Peyer's patch (tissue), 4 donors: ENCODE measurements at regions not wholly inside any gene's neighbourhood (a gene's known extent, or its start where the extent isn't known, plus 50 kb on each side); places are given as distances from the start of the nearest gene placed in this dataset.

Source experiments
- DNase-seq, 3 donors: peaks; one replicate each; pipeline ENCODE4 v3.0.0-alpha.2; 2017 to 2019
- H3K27ac ChIP-seq, 4 donors: fragments of 200-600 bp; sonication (generic); one replicate each; pipeline ENCODE4 v1.5.1; 2016 to 2019
- H3K27me3 ChIP-seq, 2 donors: fragments of 200-600 bp; sonication (generic); one replicate each; pipeline ENCODE4 v1.5.1; 2019
- H3K36me3 ChIP-seq, 3 donors: fragments of 200-600 bp; sonication (generic); one replicate each; pipeline ENCODE4 v1.5.1; 2016 to 2019
- H3K4me1 ChIP-seq, 4 donors: fragments of 200-600 bp; sonication (generic); one replicate each; pipeline ENCODE4 v1.5.1; 2016 to 2019
- H3K4me3 ChIP-seq, 4 donors: fragments of 200-600 bp; sonication (generic); 1 replicate in 3 of 4; 2 replicates in 1 of 4; pipeline ENCODE4 v1.5.1; 2016 to 2019; ENCODE audit warnings: mild to moderate bottlenecking in 1 of 4
- H3K9me3 ChIP-seq, 4 donors: fragments of 200-600 bp; sonication (generic); one replicate each; pipeline ENCODE4 v1.5.1; 2016 to 2019; ENCODE audit warnings: mild to moderate bottlenecking in 1 of 4
- CTCF ChIP-seq, 6 experiments: fragments of 450-650 bp in 4 of 6; fragments of 200-600 bp in 2 of 6; sonication (generic) in 1 of 6; IDR thresholded peaks; one replicate each; pipeline ENCODE4 v1.5.1; 2017 to 2019; ENCODE audit warnings: antibody characterized with exemption in 6 of 6, mild to moderate bottlenecking in 3 of 6, moderate library complexity in 1 of 6
- POLR2A ChIP-seq, 2 donors: fragments of 450-650 bp; IDR thresholded peaks; one replicate each; pipeline ENCODE4 v1.5.1; 2017; ENCODE audit warnings: antibody characterized with exemption in 2 of 2, mild to moderate bottlenecking in 2 of 2, moderate library complexity in 2 of 2

- H3K4me3 ChIP-seq: no peak overlapping the region
- no peaks in the 10 kb centered on the region for H3K4me1 ChIP-seq
- H3K36me3 ChIP-seq: no peaks in the 10 kb centered on the region
- no peak overlapping the region for H3K27ac ChIP-seq
- H3K9me3 ChIP-seq: no peaks in the 10 kb centered on the region
- no peaks in the 10 kb centered on the region for H3K27me3 ChIP-seq
- no peak for DNase-seq
- TF ChIP-seq POLR2A (IDR thresholded peaks at IDR 0.05) (no peak), CTCF (IDR thresholded peaks at IDR 0.05) (no peak)
Observed at GRCh38 chr18:45378308-45378707, 237.0 kb upstream of the SLC14A2 start.

GRCh38 chr18:45378933-45379332 is 236.3 kb upstream of the SLC14A2 start:
- Histone ChIP-seq H3K27me3 (no peaks in the 10 kb centered on the region), H3K27ac (no peak overlapping the region), H3K36me3 (no peaks in the 10 kb centered on the region), H3K9me3 (no peaks in the 10 kb centered on the region), H3K4me1 (no peaks in the 10 kb centered on the region), H3K4me3 (no peak overlapping the region)
- DNase-seq: no peak
- TF ChIP-seq CTCF (IDR thresholded peaks at IDR 0.05) (no peak), POLR2A (IDR thresholded peaks at IDR 0.05) (no peak)

- Histone ChIP-seq H3K27me3 (no peaks in the 10 kb centered on the region), H3K36me3 (no peaks in the 10 kb centered on the region), H3K9me3 (no peaks in the 10 kb centered on the region), H3K4me3 (no peak overlapping the region), H3K4me1 (peaks cover 0 to 2% (median 0%) of the 10 kb centered on the region in 4 donors), H3K27ac (no peak overlapping the region)
- no peak for DNase-seq
- TF ChIP-seq CTCF (IDR thresholded peaks at IDR 0.05) (no peak), POLR2A (IDR thresholded peaks at IDR 0.05) (no peak)
Observed at GRCh38 chr18:45379903-45380302, 235.4 kb upstream of the SLC14A2 start.

- Histone ChIP-seq H3K36me3 (no peaks in the 10 kb centered on the region), H3K27me3 (no peaks in the 10 kb centered on the region), H3K9me3 (no peaks in the 10 kb centered on the region), H3K4me1 (peaks cover 0 to 7% (median 0%) of the 10 kb centered on the region in 4 donors), H3K4me3 (no peak overlapping the region), H3K27ac (no peak overlapping the region)
- DNase-seq: no peak
- TF ChIP-seq POLR2A (IDR thresholded peaks at IDR 0.05) (no peak), CTCF (IDR thresholded peaks at IDR 0.05) (no peak)
Observed at GRCh38 chr18:45381282-45381681, 234.0 kb upstream of the SLC14A2 start.

GRCh38 chr18:45383228-45383627 is 232.0 kb upstream of the SLC14A2 start:
- no peaks in the 10 kb centered on the region for H3K9me3 ChIP-seq
- no peak overlapping the region for H3K4me3 ChIP-seq
- no peaks in the 10 kb centered on the region for H3K27me3 ChIP-seq
- DNase-seq: no peak
- H3K36me3 ChIP-seq: no peaks in the 10 kb centered on the region
- TF ChIP-seq POLR2A (IDR thresholded peaks at IDR 0.05): no peak
- no peak for TF ChIP-seq CTCF (IDR thresholded peaks at IDR 0.05)
- no peak overlapping the region for H3K27ac ChIP-seq
- peaks cover 0 to 7% (median 0%) of the 10 kb centered on the region in 4 donors for H3K4me1 ChIP-seq
